Stimulated activated naive CD8-positive, alpha-beta T cell treated with anti-CD3 and anti-CD28 coated beads, Interleukin-15, Interleukin-2, amounts not matched to agents 100 ng/mL and 50 ng/mL, for 24 hours (primary cell): ENCODE measurements at regions not wholly inside any gene's neighbourhood (a gene's known extent, or its start where the extent isn't known, plus 50 kb on each side); places are given as distances from the start of the nearest gene placed in this dataset.

ENCODE experiments used
- H3K27ac Mint-ChIP-seq: one replicate; pipeline ENCODE4 v1.8.0; 2021; ENCODE audit warnings: mild to moderate bottlenecking, mixed read lengths
- H3K27me3 Mint-ChIP-seq: one replicate; pipeline ENCODE4 v1.8.0; 2021; ENCODE audit warnings: mixed read lengths
- H3K36me3 Mint-ChIP-seq: one replicate; pipeline ENCODE4 v1.8.0; 2021; ENCODE audit warnings: low read depth, mixed read lengths
- H3K4me1 Mint-ChIP-seq: one replicate; pipeline ENCODE4 v1.8.0; 2021; ENCODE audit warnings: low read depth, mixed read lengths
- H3K4me3 Mint-ChIP-seq: one replicate; pipeline ENCODE4 v1.8.0; 2021; ENCODE audit warnings: mild to moderate bottlenecking, mixed read lengths
- H3K9me3 Mint-ChIP-seq: one replicate; pipeline ENCODE4 v1.8.0; 2021; ENCODE audit warnings: mixed read lengths

DNA sequence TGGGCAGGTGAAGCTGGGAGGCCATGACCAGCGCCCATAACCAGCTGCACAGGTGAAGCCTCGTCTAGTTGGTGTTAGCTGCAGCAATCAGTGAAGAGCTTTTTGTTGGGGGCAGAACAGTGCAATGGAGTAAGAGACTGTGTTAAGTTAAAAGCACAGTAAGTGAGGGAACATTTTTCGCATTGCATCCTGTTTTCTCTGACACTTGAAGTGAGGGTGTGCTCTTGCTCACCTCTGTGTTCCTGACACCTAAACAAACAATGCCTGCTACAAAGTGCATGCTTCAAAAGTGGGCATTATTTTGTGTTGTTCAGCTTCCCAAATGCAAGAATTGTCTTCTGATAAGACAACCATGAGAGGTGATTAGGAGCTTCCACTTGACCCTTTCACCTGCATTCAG, 324.0 kb upstream of the ACVR2A start:
- no peaks in the 10 kb centered on the region for H3K27me3 Mint-ChIP-seq
- H3K27ac Mint-ChIP-seq, result no peak overlapping the region
- H3K9me3 Mint-ChIP-seq, result peaks cover 3% of the 10 kb centered on the region
- H3K4me3 Mint-ChIP-seq, result no peak overlapping the region
- H3K36me3 Mint-ChIP-seq, result no peaks in the 10 kb centered on the region
- no peaks in the 10 kb centered on the region for H3K4me1 Mint-ChIP-seq

- H3K9me3 Mint-ChIP-seq, result peaks cover 3% of the 10 kb centered on the region
- no peak overlapping the region for H3K27ac Mint-ChIP-seq
- H3K4me1 Mint-ChIP-seq, result no peaks in the 10 kb centered on the region
- H3K4me3 Mint-ChIP-seq, result no peak overlapping the region
- H3K27me3 Mint-ChIP-seq, result no peaks in the 10 kb centered on the region
- H3K36me3 Mint-ChIP-seq, result no peaks in the 10 kb centered on the region
Observed at GRCh38 chr2:147519178-147519577, 325.7 kb upstream of the ACVR2A start.

DNA sequence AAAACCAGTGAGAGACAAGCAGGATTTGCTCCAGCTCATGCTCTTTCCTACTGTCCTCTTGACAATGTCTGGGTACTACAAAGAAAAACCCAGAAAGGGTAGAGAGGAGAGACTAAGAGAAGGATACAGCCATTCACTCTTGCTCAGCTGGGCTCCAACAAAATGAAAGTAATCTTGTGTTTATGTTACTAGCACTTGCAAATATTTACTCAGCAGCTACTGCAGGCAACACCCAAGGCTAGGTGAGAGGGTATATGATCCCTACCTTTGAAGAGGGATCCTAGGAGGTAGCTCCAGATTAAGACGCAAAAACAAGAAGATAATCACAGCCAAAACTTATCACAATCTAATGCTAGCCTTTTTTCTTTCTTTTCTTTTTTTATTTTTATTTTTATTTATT, 329.6 kb upstream of the ACVR2A start:
- H3K4me1 Mint-ChIP-seq, result no peaks in the 10 kb centered on the region
- no peaks in the 10 kb centered on the region for H3K27me3 Mint-ChIP-seq
- no peaks in the 10 kb centered on the region for H3K9me3 Mint-ChIP-seq
- no peak overlapping the region for H3K4me3 Mint-ChIP-seq
- no peaks in the 10 kb centered on the region for H3K36me3 Mint-ChIP-seq
- no peak overlapping the region for H3K27ac Mint-ChIP-seq

DNA sequence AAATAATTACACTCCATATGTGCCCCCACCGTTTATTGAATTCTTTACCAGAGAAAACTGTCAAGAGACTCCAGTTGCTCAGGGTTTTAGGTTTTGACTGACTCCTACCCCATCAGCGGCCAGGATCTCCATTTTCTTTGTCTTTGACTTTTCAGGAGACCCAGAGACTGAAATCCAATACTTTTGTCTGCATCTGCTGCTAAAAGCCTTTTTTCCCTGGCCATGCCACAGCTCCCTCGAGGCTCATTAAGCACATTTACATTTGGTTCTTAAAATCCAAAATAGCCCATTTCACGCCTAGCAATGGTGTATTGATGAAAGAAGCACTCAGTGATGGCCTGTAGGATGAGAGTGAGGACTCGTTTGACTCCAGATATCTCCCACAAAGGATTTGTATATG, 332.6 kb upstream of the ACVR2A start:
- H3K36me3 Mint-ChIP-seq, result no peaks in the 10 kb centered on the region
- H3K9me3 Mint-ChIP-seq, result no peaks in the 10 kb centered on the region
- H3K27me3 Mint-ChIP-seq, result no peaks in the 10 kb centered on the region
- no peaks in the 10 kb centered on the region for H3K4me1 Mint-ChIP-seq
- H3K4me3 Mint-ChIP-seq, result no peak overlapping the region
- H3K27ac Mint-ChIP-seq, result no peak overlapping the region

DNA sequence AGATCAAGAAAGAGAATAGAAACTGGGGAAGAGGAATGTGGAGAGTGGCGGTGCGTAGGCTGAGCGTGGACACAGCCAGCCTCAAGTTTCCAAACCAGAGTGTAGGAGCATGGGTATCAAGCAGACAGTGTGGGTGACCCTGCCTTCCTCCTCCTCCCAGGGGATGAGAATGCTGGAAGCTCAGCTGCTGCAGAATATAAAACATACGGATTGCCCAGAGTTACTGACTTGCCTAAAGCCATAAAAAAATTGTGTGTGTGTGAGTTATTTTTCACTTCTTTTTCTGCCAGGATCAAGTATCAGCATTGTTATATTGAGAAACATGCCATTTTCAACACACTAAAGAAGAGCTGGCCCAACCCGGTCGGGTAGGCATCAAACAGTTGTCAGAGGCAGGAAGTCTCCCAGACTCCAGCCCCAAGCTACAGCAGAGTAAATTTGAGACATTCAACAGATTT, 333.3 kb upstream of the ACVR2A start:
- Mint-ChIP-seq H3K36me3 (no peaks in the 10 kb centered on the region), H3K9me3 (no peaks in the 10 kb centered on the region), H3K27ac (no peak overlapping the region), H3K4me1 (no peaks in the 10 kb centered on the region), H3K27me3 (no peaks in the 10 kb centered on the region), H3K4me3 (no peak overlapping the region)

DNA sequence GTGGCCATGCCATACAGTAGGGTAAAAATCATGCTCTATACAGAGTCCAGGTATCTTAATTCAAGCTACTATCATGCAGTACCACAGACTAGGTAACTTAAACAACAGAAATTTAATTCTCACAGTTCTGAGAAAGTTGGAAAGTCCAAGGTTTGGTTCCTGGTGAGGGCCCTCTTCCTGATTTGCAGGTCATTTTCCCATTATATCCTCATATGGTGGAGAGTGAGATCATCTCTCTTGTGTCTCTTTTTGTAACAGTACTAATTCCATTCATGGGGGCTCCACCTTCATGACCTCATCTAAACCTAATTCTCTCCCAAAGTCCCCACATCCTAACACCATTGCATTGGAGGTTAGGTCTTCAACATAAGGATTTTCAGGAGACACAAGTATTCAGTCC, 335.0 kb upstream of the ACVR2A start:
- H3K4me1 Mint-ChIP-seq, result no peaks in the 10 kb centered on the region
- no peaks in the 10 kb centered on the region for H3K36me3 Mint-ChIP-seq
- no peak overlapping the region for H3K27ac Mint-ChIP-seq
- H3K4me3 Mint-ChIP-seq, result no peak overlapping the region
- H3K27me3 Mint-ChIP-seq, result no peaks in the 10 kb centered on the region
- no peaks in the 10 kb centered on the region for H3K9me3 Mint-ChIP-seq

- Mint-ChIP-seq H3K4me3 (no peak overlapping the region), H3K36me3 (no peaks in the 10 kb centered on the region), H3K27ac (no peak overlapping the region), H3K27me3 (no peaks in the 10 kb centered on the region), H3K9me3 (no peaks in the 10 kb centered on the region), H3K4me1 (no peaks in the 10 kb centered on the region)
Observed at GRCh38 chr2:147506889-147507288, 337.9 kb upstream of the ACVR2A start.

DNA sequence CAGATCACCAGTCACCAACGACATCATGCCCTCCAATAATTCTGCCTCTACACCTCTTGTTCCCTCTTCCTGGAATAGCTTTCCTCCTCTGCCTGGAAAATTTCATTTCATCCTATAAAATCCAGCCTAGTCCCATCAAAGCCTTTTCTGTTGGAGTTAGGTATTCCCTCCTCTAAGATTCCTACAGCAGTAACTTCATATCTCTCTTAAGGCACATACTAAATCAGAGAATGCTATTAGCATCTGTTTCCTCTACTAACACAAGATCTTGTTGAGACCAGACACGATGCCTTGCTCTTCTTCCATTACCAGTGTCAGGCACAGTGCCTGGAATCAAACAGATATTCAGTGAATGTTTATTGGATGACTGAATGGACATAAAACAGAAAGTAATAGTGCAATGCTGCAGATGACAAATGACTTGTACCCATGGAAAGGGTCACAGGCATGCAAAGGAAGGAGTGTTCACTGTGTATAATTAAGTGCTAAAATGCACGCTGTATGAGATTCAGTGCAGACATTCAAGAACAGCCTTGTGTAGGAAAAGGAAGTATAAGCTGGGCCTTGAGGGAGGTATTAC, 342.0 kb upstream of the ACVR2A start:
- no peak overlapping the region for H3K4me3 Mint-ChIP-seq
- H3K9me3 Mint-ChIP-seq, result no peaks in the 10 kb centered on the region
- no peak overlapping the region for H3K27ac Mint-ChIP-seq
- H3K27me3 Mint-ChIP-seq, result no peaks in the 10 kb centered on the region
- H3K4me1 Mint-ChIP-seq, result peaks cover 18% of the 10 kb centered on the region
- no peaks in the 10 kb centered on the region for H3K36me3 Mint-ChIP-seq

- H3K4me1 Mint-ChIP-seq, result peaks cover 18% of the 10 kb centered on the region
Observed at GRCh38 chr2:147501968-147502367, 342.9 kb upstream of the ACVR2A start.

GRCh38 chr2:147500819-147501395, 343.9 kb upstream of the ACVR2A start:
- H3K4me3 Mint-ChIP-seq, result no peak overlapping the region
- peaks cover 18% of the 10 kb centered on the region for H3K4me1 Mint-ChIP-seq
- H3K27me3 Mint-ChIP-seq, result no peaks in the 10 kb centered on the region
- no peak overlapping the region for H3K27ac Mint-ChIP-seq
- no peaks in the 10 kb centered on the region for H3K36me3 Mint-ChIP-seq
- H3K9me3 Mint-ChIP-seq, result no peaks in the 10 kb centered on the region

More at GRCh38 chr2:147501968-147502367, 342.9 kb upstream of the ACVR2A start:
- Mint-ChIP-seq H3K9me3 (no peaks in the 10 kb centered on the region), H3K27me3 (no peaks in the 10 kb centered on the region), H3K36me3 (no peaks in the 10 kb centered on the region), H3K27ac (no peak overlapping the region), H3K4me3 (no peak overlapping the region)

DNA sequence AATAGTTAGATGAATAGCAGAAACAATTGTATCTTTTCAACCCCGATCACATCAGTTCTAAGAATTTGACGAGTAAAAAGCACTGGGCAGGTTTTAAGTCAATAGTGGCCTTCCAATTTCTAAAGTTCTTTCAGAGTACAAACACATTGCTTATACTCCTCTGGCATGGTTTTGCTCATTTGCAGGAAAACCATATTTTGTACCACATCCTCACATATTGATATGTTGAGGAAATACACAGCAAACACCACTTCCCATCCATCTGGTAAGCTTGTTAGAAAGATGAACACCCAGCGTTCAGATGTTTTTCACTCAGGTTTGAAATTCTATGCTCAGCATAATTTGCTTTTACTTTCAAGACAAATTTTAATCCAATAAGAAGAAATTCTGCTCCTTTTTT, 344.6 kb upstream of the ACVR2A start:
- Mint-ChIP-seq H3K36me3 (no peaks in the 10 kb centered on the region), H3K4me1 (peaks cover 18% of the 10 kb centered on the region), H3K4me3 (no peak overlapping the region), H3K9me3 (no peaks in the 10 kb centered on the region), H3K27me3 (no peaks in the 10 kb centered on the region), H3K27ac (no peak overlapping the region)

GRCh38 chr2:147499785-147500184, 345.0 kb upstream of the ACVR2A start:
- Mint-ChIP-seq H3K27ac (no peak overlapping the region), H3K4me1 (peaks cover 18% of the 10 kb centered on the region), H3K36me3 (no peaks in the 10 kb centered on the region), H3K27me3 (no peaks in the 10 kb centered on the region), H3K4me3 (no peak overlapping the region), H3K9me3 (no peaks in the 10 kb centered on the region)

DNA sequence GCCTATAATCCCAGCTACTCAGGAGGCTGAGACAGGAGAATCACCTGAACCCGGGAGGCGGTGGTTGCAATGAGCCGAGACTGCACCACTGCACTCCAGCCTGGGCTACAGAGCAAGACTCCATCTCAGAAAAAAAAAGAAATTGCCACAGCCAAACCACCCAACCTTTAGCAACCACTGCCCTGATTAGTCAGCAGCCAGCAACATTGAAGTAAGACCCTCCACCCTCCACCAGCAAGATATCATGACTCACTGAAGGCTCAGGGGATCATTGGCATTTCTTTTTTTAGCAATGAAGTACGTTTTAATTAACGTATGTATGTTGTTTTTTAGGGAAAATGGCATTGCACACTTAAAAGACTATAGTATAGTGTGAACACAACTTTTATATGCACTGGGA, 349.1 kb upstream of the ACVR2A start:
- Mint-ChIP-seq H3K36me3 (no peaks in the 10 kb centered on the region), H3K27me3 (no peaks in the 10 kb centered on the region), H3K4me1 (peaks cover 21% of the 10 kb centered on the region), H3K9me3 (no peaks in the 10 kb centered on the region), H3K27ac (no peak overlapping the region), H3K4me3 (no peak overlapping the region)

DNA sequence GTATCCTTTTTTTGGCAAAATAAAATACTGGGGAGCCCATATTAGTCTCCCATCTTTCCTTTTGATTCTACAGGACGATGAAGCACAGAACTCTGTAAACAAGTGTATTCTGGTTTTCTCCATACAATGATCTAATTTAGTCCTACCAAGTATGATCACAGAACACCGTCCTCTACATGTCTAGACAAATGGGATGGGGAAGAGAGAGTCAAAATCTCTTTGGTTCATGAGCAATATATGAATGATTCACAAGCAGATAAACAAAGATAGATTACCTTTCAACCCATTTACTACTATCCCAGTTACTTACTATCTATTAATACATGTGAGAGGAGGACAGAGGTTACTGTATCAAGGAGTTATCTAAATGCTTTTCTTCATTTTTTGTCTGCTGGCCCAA, 352.4 kb upstream of the ACVR2A start:
- H3K27ac Mint-ChIP-seq, result no peak overlapping the region
- no peaks in the 10 kb centered on the region for H3K9me3 Mint-ChIP-seq
- peaks cover 16% of the 10 kb centered on the region for H3K4me1 Mint-ChIP-seq
- H3K36me3 Mint-ChIP-seq, result no peaks in the 10 kb centered on the region
- no peak overlapping the region for H3K4me3 Mint-ChIP-seq
- no peaks in the 10 kb centered on the region for H3K27me3 Mint-ChIP-seq

GRCh38 chr2:147491506-147491905, 353.3 kb upstream of the ACVR2A start:
- no peaks in the 10 kb centered on the region for H3K36me3 Mint-ChIP-seq
- no peak overlapping the region for H3K4me3 Mint-ChIP-seq
- no peak overlapping the region for H3K27ac Mint-ChIP-seq
- H3K27me3 Mint-ChIP-seq, result no peaks in the 10 kb centered on the region
- no peaks in the 10 kb centered on the region for H3K9me3 Mint-ChIP-seq
- H3K4me1 Mint-ChIP-seq, result peaks cover 16% of the 10 kb centered on the region
